ENCODE measurements at regions not wholly inside any gene's neighbourhood (a gene's known extent, or its start where the extent isn't known, plus 50 kb on each side); places are given as distances from the start of the nearest gene placed in this dataset.

- TF ChIP-seq, protein P1, sequence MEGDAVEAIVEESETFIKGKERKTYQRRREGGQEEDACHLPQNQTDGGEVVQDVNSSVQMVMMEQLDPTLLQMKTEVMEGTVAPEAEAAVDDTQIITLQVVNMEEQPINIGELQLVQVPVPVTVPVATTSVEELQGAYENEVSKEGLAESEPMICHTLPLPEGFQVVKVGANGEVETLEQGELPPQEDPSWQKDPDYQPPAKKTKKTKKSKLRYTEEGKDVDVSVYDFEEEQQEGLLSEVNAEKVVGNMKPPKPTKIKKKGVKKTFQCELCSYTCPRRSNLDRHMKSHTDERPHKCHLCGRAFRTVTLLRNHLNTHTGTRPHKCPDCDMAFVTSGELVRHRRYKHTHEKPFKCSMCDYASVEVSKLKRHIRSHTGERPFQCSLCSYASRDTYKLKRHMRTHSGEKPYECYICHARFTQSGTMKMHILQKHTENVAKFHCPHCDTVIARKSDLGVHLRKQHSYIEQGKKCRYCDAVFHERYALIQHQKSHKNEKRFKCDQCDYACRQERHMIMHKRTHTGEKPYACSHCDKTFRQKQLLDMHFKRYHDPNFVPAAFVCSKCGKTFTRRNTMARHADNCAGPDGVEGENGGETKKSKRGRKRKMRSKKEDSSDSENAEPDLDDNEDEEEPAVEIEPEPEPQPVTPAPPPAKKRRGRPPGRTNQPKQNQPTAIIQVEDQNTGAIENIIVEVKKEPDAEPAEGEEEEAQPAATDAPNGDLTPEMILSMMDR (IDR thresholded peaks at IDR 0.05; ENCODE audit: low read depth, low read length, poor library complexity, severe bottlenecking) = no peak
- TF ChIP-seq EZH2phosphoT487 (IDR thresholded peaks at IDR 0.05; ENCODE audit: borderline replicate concordance, low read length) = no peak
Measured at GRCh38 chr6:23940466-23940865, 185.5 kb upstream of the NRSN1 start.

Data from DOHH2 (cell line).